Putamen (tissue), 1 donor: ENCODE measurements at regions not wholly inside any gene's neighbourhood (a gene's known extent, or its start where the extent isn't known, plus 50 kb on each side); places are given as distances from the start of the nearest gene placed in this dataset.

Source experiments
- DNase-seq: peaks from one replicate; pipeline ENCODE4 v3.0.0-alpha.2; 2016; ENCODE audit warnings: low spot score

DNA sequence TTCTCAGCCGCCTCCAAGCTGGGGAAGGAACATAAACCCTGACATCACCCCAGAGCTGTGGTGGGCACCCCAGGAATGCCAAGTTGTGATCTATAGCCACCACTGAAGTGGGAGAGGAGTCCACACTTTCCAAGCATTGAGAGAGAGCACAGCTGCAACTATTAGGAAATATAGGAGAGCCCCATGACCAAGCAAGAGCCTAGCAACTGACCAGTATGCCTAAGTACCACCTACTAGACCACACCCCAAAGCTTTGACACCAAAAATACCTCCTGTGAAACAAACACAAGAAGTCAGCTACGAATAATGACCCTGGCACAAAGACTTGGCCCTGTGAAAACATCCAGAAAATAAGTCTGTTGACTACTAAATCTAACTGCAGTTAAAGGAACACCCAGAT is 804.1 kb upstream of the IGFBP3 start:
- DNase-seq: no peak

DNA sequence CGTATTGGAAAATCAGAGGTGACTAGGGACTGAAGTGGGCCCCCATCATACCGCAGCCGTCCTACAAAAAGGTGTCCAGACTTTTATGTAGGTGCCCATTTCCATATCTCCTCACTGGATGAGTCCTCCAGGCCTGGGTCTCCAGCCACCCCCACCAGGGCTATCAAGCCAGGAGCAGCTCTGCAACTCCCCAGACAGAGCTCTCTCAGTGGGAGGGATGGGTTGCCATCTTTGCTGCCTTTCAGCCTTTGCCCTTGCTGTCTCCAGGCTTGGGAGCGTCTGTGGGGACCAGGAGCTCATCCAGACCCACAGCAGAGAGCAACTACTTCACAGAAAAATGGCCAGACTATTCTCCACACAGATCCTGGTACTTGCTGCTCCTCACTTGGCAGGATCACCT is 802.7 kb upstream of the IGFBP3 start:
- DNase-seq: no peak

DNA sequence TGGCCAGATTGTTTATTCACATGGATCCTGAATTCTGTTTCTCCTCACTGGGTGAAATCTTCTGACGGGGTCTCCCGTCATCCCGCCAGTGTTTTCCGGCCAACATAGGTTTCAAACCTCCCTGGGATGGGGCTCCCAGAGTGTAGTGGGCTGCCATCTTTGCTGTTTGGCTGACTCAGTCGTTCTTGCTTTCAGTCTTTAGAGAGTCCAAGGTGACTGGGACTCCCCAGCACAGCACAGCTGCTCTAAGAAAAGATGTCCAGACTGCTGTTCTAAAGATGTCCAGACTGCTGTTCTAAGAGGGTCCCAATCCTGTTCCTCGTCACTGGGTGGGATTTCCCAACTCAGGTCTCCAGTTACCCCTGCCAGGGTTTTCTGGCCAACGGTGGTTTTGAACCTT is 801.9 kb upstream of the IGFBP3 start:
- DNase-seq: no peak

DNA sequence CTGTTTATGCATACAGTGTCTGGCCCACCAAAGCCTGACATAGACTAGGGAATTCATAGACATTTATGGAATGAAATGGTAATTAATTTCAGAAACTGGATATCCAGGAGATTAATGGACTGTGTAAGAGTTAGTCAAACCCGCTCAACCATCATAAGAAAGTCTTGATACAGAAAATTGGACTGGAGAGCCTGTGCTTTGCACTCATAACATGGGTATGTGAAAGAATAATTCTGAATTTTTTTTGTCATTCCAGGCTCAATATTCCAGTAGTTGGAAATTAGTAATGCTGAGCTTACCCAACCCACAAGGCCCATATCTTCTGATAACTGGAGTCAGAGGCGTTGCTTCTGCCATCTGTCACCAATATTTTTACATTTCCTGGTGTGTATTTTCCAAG is 799.7 kb upstream of the IGFBP3 start:
- DNase-seq: no peak

DNA sequence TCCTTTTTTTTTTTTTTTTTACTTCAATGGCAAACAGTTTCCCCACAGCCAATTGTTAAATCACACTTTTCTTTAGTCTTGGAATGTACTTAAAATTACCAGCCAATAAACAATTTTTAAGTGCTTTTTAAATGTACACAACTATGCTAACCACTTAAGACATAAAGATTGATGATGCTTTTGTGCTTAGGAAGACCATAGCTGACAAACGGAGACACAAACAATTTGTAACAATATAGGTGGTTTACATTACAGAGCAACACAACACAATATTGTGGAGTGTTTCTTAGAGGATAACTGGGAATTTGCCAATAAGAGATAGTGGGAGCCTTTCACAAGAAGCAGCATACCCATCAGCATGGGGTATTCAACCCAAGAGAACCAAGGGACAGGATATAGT is 798.5 kb upstream of the IGFBP3 start:
- no peak for DNase-seq

DNA sequence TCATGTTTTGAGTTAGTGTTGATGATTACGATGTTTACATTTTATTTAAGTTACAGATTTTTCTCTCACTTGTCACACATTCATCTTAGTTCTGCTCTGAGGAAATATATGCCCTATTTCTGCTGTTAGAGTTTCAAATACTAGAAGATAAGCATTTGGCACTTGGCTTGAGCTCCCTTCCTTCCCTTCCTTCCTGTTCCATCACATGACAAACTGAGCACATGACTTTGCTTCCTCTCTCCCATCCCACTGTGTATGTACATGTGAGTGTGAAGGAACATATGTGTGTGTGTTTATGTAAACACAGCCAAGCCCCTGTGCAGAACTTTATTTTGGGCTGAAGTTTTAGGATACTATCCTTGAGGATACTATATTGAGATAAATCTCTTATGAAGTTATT is 795.9 kb upstream of the IGFBP3 start:
- DNase-seq: no peak

DNA sequence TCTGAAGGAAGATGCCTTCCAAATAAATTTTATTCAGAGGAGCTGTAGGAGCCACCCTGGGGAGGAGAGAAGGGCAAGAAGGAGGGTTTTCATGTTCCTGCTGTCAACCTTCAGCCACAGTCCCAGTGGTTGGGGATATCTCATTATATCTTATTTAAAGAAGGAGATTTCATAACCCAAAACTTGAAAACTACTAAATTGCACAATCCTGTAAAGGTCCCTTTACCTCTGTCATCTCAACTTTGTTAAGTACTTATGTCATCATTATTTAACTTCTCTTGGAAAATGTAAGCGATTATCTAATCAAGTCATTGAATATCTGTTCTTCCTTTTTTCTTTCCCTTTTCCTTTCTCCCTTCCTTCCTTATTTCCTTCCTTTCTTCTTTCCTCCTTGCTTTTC is 794.5 kb upstream of the IGFBP3 start:
- no peak for DNase-seq

DNA sequence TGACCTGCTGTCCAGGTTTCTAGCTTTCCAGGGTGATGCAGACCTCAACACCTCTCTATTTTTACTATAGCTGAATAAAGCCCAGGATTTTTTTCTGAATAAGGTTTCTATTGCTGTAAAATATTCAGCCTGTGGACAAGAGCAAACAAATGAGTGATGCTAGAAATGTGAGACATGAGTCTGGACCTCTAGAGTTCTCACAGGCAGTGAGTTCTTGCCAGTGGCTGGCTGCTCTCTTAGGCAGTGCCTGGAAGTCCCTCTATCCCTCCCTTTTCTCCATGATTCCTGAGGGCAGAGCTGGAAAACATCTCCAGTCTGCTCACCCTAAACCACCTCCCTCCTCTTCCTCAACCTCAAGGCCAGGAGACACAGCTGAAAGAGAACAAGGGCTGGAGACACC is 793.8 kb upstream of the IGFBP3 start:
- DNase-seq: no peak

DNA sequence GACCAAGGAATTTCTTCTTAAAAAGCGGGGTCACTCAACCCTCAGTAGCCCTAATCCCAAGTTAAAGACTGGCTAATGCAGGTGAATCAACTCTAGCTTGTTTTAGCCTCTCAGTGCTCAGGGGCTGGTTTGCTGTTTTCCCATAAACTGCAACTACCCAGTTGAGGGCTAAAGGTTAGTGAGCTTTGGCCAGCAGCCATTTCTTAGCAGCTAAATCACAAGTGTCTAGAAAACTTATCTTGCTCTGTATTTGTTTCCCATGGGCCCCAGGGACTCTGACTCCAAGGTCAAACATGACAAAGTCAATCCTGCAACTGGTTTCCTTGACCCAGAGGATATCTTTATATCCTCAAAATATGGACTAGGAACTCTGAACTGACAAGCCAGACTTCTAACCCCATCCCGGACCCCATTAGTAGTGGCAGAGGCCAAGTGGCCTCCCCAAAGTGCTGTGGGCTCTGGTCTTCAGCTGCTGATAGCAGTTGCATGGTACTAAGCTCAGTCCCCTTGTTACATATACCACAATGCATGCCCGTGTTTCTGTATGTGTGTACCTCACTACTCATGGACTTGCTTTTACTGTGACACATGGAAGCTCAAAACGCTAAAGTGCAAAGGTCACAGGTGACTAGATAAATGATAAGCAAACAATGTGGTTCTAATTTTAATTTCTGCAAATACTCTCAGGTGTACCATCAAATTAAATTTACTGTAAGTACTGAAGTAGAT is 793.0 kb upstream of the IGFBP3 start:
- DNase-seq: peak; percentile 7

DNA sequence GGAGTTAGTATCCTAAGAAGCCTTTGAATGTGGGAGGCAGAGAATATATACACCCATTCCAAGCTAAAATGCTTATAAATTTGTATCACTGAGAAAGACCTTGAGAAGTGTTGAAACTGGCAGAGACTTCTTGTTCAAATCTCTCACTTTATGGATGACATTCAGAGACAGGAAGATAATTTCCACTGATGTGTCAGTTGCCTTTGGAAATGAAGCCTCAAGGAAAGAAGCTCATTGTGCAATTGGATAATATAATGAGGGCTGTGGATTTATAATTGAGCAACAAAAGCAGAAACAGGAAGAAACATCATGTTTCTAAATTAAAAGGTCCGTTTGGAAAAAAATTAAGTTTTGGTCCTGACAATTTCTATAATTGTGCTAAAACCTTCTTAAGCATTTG is 789.9 kb upstream of the IGFBP3 start:
- DNase-seq: no peak

DNA sequence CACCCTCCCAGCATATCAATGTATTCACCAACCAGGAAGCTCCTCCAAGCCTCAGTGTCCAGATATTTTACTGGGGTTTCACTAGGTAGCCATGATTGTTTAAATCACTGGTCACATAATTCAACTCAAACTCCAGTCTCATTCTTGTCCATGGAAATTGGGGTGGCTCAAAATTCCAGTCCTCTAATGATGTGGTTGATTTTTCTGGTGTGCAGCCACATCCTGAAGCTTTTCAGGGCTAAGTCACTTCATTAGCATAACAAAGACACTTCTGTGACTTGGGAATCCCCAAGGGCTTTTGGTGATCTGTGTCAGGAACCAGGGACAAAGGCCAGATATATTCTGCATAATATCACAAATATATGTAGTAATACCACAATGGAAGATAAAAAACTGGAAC is 786.9 kb upstream of the IGFBP3 start:
- no peak for DNase-seq

DNA sequence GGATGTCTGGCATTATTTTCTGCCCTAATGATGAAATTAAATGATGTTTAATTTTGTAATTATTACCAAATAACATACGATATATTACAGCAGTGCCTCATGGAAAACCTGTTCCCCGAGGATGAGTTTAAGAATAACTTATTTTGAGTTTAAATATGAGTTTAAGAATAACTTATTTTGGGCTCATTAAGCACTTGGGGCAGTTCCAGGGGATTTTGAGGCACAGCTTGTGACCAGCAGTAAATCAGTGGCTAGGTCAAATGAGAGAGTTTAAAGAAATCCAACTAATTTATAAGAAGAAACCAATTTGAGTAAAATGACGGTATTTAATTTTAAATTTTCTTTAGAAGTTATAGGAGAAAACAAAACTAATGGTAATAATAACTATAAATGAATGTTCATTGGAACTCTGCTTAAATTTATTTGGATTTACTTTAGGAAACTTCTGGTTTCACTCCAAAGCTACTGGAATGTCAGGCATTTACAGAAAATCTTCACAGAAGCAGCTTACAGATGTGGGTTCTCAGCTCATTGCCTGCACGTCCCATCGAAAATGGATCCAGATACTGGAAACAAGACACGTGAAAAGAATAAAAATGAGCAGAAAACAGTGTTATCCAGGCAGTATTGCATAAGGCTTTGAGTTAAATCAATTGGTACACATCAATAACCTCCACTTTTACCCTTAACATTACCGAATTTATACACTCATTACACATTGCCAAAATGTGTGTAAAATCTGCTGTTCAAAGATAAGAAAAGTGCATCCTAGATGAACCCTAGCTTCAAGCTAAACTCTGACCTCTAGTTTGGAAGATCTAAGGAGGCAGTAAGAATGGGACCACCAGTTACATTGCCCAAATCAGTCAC is 784.5 kb upstream of the IGFBP3 start:
- no peak for DNase-seq

DNA sequence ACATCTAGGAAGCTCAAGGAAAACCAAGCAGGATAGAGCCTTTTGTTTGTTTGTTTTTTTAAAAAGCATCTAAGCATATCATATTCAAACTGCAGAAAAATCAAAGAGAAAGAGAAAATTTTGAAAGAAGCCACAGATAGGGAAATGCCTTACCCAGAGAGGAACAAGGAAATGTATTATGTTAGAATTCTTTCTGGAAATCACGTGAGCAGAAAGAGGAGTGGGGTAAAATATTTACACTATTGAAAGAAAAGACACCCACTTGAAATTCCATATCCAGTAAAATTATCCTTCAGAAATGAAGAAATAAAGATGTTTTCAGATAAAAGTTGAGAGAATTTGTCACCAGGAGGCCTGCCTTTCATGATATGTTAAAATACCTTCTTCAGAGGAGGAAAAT is 775.7 kb upstream of the IGFBP3 start:
- no peak for DNase-seq

DNA sequence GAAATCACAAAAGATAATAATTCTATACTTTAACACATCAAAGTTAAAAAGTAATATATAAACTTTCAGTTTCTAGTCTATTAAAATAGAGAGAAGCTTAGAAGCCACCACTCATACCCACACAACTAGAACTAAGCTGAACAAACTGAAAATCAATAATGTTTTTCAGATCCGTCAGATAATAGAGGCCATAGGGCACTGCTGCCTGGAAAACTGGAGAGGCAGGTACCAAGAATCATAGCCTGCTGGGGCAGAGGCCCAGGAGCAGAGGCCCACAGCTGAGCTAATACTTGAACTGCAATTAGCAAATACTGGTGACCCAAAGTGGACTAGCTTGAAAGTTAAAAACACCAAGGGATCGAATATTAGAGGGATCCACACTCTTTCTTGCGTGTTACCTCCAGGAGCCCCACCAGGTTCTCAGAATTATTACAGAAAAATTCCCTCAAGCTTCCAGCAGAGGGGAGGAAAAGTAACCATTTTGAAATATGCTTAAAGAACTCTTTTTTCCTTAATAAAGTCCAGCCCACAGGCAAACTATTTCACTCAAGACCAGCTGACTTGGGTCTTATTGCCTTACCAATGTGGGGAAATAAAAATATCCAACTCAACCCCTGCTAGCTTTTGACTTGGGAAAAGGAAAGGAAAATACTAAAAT is 774.1 kb upstream of the IGFBP3 start:
- no peak for DNase-seq

DNA sequence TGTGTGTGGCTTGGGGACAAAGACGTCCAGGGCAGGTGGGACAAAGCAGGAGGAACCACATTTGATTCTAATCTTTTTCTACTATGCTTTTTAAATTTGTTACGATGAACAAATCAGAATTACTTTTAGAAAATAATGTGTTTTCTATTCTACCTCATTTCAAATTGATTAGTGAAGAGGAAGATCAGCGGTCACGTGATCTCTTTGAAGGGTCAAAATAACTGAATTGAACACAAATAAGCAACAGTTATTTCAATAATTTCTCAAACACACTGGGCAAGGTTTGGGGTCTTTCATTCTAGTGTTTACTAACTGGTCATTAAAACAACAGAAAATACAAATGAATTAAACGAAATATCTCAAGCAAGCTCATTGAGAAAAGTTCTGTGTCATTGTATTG is 773.0 kb upstream of the IGFBP3 start:
- DNase-seq: no peak

DNA sequence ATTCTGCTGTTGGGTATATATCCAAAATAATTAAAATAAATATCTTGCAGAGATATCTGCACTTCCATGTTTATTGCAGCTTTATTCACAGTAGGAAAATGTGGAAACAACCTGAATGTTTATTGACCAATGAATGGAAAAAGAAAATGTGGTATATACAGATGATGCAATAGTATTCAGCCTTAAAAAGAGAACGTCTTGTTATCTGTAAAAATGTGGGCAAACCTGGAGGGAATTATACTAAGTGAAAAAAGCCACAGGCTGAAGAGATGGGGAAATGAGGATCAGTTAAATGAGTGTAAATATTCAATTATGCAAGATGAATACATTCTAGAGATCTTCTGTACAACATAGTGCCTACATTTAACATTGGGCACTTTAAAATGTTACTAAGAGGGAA is 766.1 kb upstream of the IGFBP3 start:
- DNase-seq: no peak

DNA sequence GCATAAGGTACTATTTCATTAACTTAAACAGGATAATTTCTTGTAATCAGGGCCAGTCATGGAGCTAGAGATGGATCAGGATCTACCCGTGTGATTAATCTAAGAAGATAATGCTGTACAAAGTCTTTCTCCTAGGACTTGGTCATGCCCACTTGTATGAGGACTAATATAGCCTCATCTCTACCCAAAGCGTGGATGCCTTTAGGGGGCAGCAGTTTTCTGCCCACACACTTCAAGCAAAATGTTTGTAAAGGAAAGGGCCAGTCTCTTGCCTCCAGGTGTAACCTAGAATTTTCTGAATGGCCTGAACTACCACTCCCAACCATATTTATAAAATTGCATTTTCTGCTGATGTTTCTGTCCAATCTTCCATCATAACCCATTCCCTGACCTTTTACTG is 764.0 kb upstream of the IGFBP3 start:
- DNase-seq: no peak

DNA sequence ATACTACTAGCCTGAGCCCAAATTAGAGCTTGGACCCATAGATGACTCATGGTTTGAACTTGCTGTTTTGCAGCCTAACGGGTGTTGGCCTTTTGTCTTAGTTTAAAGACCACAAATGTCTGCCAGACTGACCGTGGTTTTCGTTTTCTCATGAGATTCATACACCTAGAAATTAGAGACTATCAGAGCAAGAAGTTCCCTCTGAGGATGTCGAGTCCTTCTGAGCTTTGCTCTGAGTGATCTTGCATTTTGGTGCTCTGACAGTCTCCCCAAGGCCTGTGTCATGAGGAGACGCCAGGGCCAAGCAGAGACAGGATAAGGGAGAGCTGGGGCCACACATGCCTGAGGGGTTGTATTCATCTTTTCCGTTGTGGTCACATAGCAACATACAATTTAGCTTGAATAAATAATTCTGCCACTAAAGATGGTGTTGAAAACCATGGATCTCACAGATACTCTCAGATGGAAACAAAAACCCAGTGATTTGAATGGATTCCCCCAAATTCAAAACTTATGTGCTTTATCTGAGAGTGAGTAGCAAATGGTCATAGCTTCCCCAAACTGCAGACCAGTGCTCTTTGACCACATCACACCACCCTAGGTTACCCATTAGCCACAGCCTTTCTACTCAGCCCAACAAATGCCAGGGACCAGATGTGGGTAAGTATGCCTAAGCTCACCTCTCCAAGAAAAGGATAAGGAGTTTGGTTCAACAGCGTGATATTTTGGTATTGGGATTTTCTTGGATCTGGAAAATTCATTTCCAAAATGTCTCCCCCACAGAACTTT is 762.0 kb upstream of the IGFBP3 start:
- DNase-seq: no peak

DNA sequence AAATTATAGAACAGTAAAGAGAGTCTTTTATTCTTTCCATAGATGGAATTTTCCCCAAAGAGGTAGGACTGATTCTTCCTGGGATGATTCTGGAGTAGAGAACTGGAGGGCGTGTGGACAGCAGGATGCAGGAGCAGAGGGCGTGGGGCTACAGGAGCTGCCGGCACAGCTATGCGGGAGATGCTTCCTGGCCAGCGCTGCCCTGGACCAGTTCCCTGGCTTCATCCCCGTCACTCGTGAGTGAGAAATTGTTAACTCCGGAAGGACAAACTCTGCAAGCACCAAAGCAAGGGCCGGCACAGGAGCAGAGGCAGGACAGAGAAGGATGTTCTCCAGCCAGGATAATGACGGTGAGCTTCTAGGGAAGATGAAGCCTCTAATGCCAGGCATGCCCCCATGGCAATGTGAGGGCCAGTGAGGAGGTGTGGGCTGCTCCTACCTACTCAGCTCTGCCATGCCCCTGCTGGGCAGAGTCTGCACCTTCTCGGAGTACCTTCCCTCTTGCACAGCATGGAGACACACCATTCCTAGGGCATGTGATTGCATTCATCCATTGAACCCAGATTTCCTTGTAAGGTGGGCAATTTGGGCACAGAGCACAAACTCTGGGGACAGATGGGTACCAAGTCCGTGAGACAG is 760.9 kb upstream of the IGFBP3 start:
- DNase-seq: no peak

DNA sequence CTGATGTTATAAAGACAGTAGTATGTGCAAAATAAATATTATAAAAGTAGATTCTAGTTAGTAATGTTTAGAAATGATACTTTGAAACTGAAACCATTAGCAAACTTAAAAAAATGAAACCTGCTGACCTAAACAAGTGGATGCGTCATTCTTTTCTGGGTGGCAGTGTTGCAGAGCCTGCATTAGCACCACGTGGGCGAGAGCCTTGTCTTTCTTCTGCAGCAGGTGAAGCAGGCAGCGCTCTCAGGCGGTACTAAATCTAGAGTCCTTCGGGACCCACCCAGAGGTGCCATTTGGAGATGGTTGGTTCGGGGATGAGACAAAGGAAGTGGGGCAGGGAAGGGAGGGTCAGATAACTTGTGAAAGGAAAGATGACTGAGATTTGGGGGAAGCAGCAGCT is 759.1 kb upstream of the IGFBP3 start:
- no peak for DNase-seq

DNA sequence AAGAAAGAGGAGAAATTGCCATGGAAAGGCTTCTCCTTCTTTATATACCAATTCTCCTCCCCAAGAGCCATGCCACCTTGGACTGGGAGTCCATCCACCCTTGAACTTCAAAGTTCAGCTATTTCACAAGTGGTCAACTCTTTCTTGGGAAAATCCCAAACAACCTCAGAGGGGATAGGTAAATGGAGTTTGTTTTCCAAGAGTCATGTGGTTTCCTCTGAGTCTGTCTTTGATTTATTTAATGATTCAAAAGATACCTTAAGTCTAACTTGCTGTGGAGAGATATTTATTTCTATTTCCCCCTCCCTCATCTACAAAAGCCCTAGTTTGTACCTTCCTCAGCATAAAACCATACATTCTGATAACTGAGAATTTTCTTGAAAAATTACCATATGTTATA is 758.6 kb upstream of the IGFBP3 start:
- DNase-seq: no peak

DNA sequence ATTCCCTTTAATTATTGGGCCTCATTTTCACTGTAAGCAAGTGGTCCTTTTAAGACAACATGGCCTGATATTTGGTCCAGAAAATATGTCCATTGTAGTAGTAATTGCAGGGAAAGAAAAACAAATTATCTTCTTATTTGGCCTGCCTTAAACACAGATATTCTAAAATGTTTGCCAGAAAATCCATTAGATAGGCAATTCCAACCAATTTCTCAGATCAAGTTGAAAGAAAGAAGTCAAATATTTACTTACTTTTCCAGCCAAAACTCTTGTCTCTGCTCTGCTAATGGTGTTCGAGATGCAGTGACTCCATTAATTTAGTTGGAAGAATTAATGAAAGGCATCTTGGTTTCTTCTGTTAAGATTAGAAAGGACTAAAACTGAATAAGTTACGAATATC is 757.3 kb upstream of the IGFBP3 start:
- DNase-seq: no peak
